ENCODE measurements at regions not wholly inside any gene's neighbourhood (a gene's known extent, or its start where the extent isn't known, plus 50 kb on each side); places are given as distances from the start of the nearest gene placed in this dataset.

DNA sequence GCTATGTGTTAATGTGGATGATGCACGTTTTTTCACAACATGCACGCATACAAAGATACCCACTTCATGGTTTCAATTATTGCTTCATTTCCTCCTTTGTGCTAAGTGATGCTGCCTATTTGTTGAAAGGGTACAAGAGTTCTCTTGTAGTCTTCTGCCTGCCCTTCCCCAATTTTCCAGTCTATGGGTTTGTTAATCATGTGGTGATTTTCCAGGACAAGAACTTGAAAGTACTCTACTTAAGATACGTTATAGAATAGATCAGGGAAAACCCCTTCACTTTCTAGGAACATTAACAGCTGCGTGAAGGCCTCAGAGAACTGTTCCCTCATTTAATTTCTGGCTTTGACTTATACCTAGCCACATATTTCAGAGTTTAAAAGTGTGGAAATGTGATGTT, 52.1 kb upstream of the SLC44A3 start:
- TF ChIP-seq CTCF (IDR thresholded peaks at IDR 0.05) (no peak), POLR2A (IDR thresholded peaks at IDR 0.05) (no peak), EP300 (IDR thresholded peaks at IDR 0.05) (no peak)
